Lung (tissue), 11 donors: ENCODE measurements at regions not wholly inside any gene's neighbourhood (a gene's known extent, or its start where the extent isn't known, plus 50 kb on each side); places are given as distances from the start of the nearest gene placed in this dataset.

ENCODE experiments used
- ATAC-seq: fragments of 200-7000 bp; cut with Tn5 transposase; one replicate; pipeline ENCODE4 v1.9.1; 2020; ENCODE audit warnings: moderate number of reproducible peaks; ENCODE audit not compliant: insufficient read depth, low FRiP score
- DNase-seq, 3 donors: peaks; one replicate each; pipeline ENCODE4 v3.0.0-alpha.2; 2013 to 2017
- H3K27ac ChIP-seq, 2 donors: one replicate each; pipeline ENCODE4 v1.5.1; 2013; ENCODE audit warnings: mild to moderate bottlenecking in 2 of 2, moderate library complexity in 2 of 2, control low read depth in 1 of 2, inconsistent platforms in 1 of 2, low read depth in 1 of 2, low read length in 1 of 2
- H3K27me3 ChIP-seq, 3 donors: one replicate each; pipeline ENCODE4 v1.5.1; 2013; ENCODE audit warnings: low read length in 2 of 3; ENCODE audit not compliant: control insufficient read depth in 3 of 3, insufficient read depth in 3 of 3
- H3K36me3 ChIP-seq, 4 donors: one replicate each; pipeline ENCODE4 v1.5.1; 2013; ENCODE audit warnings: low read length in 4 of 4, mild to moderate bottlenecking in 1 of 4, moderate library complexity in 1 of 4; ENCODE audit not compliant: control insufficient read depth in 4 of 4, insufficient read depth in 4 of 4
- H3K4me1 ChIP-seq, 5 donors: one replicate each; pipeline ENCODE4 v1.5.1; 2013; ENCODE audit warnings: low read length in 5 of 5, mild to moderate bottlenecking in 2 of 5, moderate library complexity in 1 of 5; ENCODE audit not compliant: control insufficient read depth in 5 of 5, insufficient read depth in 5 of 5
- H3K4me3 ChIP-seq: one replicate; pipeline ENCODE4 v1.5.1; 2013; ENCODE audit warnings: mild to moderate bottlenecking, control low read depth, moderate library complexity
- H3K9ac ChIP-seq, 2 donors: one replicate each; pipeline ENCODE4 v1.5.1; 2013; ENCODE audit warnings: low read length in 2 of 2, control low read depth in 1 of 2; ENCODE audit not compliant: insufficient read depth in 1 of 2
- H3K9me3 ChIP-seq, 4 donors: one replicate each; pipeline ENCODE4 v1.5.1; 2013; ENCODE audit warnings: low read length in 3 of 4, mild to moderate bottlenecking in 1 of 4, moderate library complexity in 1 of 4; ENCODE audit not compliant: control insufficient read depth in 4 of 4, insufficient read depth in 3 of 4
- CTCF ChIP-seq: IDR thresholded peaks from 2 replicates; pipeline ENCODE4 v1.5.1; 2012; ENCODE audit warnings: mild to moderate bottlenecking; ENCODE audit errors: control extremely low read depth, extremely low read depth
- WGBS, 2 donors: extraction: QIAGEN DNeasy Blood & Tissue Kit; methylation state at CpG; one replicate each; pipeline ENCODE4 v1.1.7; 2013; 5-methylcytosine and 5-hydroxymethylcytosine counted together
- donor health status: control.
- donor health status: control.
- donor health status: Bipolar disorder and iron deficiency.
- donor health status: healthy.
- donor health status: DM: yes; HTN: yes; CAD: no.

- 97 to 99% methylated on average over 45 to 47 of the region's 47 CpGs for WGBS, 2 donors
- H3K27me3 ChIP-seq, result no peaks in the 10 kb centered on the region
- no peak overlapping the region for H3K27ac ChIP-seq
- H3K9me3 ChIP-seq, result no peaks in the 10 kb centered on the region
- TF ChIP-seq CTCF, result no peak
- ATAC-seq, result no peak
- H3K9ac ChIP-seq, result no peak overlapping the region
- no peak overlapping the region for H3K4me3 ChIP-seq
- peaks cover 0 to 21% (median 0%) of the 10 kb centered on the region in 5 donors for H3K4me1 ChIP-seq
- H3K36me3 ChIP-seq, result no peaks in the 10 kb centered on the region
- DNase-seq, result no peak
Observed at GRCh38 chr13:77475345-77476084, 60.0 kb upstream of the SCEL start.

- H3K4me3 ChIP-seq, result no peak overlapping the region
- H3K27me3 ChIP-seq, result no peaks in the 10 kb centered on the region
- H3K36me3 ChIP-seq, result no peaks in the 10 kb centered on the region
- 88 to 94% methylated on average over 3 of the region's 3 CpGs for WGBS, 2 donors
- H3K9ac ChIP-seq, result no peak overlapping the region
- no peak for TF ChIP-seq CTCF
- ATAC-seq (no peak), DNase-seq (no peak)
- no peaks in the 10 kb centered on the region for H3K4me1 ChIP-seq
- H3K27ac ChIP-seq, result no peak overlapping the region
- H3K9me3 ChIP-seq, result no peaks in the 10 kb centered on the region
Observed at GRCh38 chr13:77470986-77471385, 64.5 kb upstream of the SCEL start.

GRCh38 chr13:77466753-77467422 is 68.6 kb upstream of the SCEL start:
- Histone ChIP-seq H3K36me3 (no peaks in the 10 kb centered on the region), H3K27ac (no peak overlapping the region), H3K9me3 (no peaks in the 10 kb centered on the region), H3K4me3 (no peak overlapping the region), H3K9ac (no peak overlapping the region), H3K4me1 (no peaks in the 10 kb centered on the region), H3K27me3 (no peaks in the 10 kb centered on the region)
- DNase-seq, result no peak
- ATAC-seq, result no peak
- TF ChIP-seq CTCF, result no peak
- WGBS, 2 donors, result 76 to 84% methylated on average over 4 of the region's 4 CpGs
